ENCODE measurements at regions not wholly inside any gene's neighbourhood (a gene's known extent, or its start where the extent isn't known, plus 50 kb on each side); places are given as distances from the start of the nearest gene placed in this dataset.
"Not testable (repeated sequence)": the region's sequence is repeated elsewhere in the genome, so short reads cannot be mapped to it uniquely, and the experiment has no call there.

- ATAC-seq (no peak), DNase-seq (no peak)
- H3K4me1 Mint-ChIP-seq, result no peaks in the 10 kb centered on the region
- no peaks in the 10 kb centered on the region for H3K9me3 ChIP-seq (ENCODE audit: control insufficient read depth, low read length, poor library complexity, severe bottlenecking)
- no peak overlapping the region for H3K4me3 Mint-ChIP-seq
- H3K36me3 Mint-ChIP-seq (ENCODE audit: low read depth), result no peaks in the 10 kb centered on the region
- no peak overlapping the region for H3K27ac Mint-ChIP-seq
- no peaks in the 10 kb centered on the region for H3K27me3 Mint-ChIP-seq
Measured at GRCh38 chr5:28398185-28398584, 1359.8 kb upstream of the CDH9 start.

GRCh38 chr5:28397502-28397941 is 1359.1 kb upstream of the CDH9 start:
- H3K9me3 ChIP-seq (ENCODE audit: control insufficient read depth, low read length, poor library complexity, severe bottlenecking), result no peaks in the 10 kb centered on the region
- Mint-ChIP-seq H3K36me3 (ENCODE audit: low read depth) (no peaks in the 10 kb centered on the region), H3K4me3 (no peak overlapping the region), H3K4me1 (no peaks in the 10 kb centered on the region), H3K27me3 (no peaks in the 10 kb centered on the region), H3K27ac (no peak overlapping the region)
- DNase-seq (no peak), ATAC-seq (no peak)

GRCh38 chr5:28391277-28391676 is 1352.9 kb upstream of the CDH9 start:
- H3K9me3 ChIP-seq (ENCODE audit: control insufficient read depth, low read length, poor library complexity, severe bottlenecking), result no peaks in the 10 kb centered on the region
- Mint-ChIP-seq H3K27me3 (no peaks in the 10 kb centered on the region), H3K4me1 (no peaks in the 10 kb centered on the region), H3K27ac (no peak overlapping the region), H3K36me3 (ENCODE audit: low read depth) (no peaks in the 10 kb centered on the region), H3K4me3 (no peak overlapping the region)
- ATAC-seq, result no peak
- DNase-seq, result no peak

GRCh38 chr5:28390341-28390740 is 1352.0 kb upstream of the CDH9 start:
- H3K4me3 Mint-ChIP-seq, result no peak overlapping the region
- no peaks in the 10 kb centered on the region for H3K36me3 Mint-ChIP-seq (ENCODE audit: low read depth)
- ATAC-seq, result no peak

GRCh38 chr5:28389727-28390126 is 1351.3 kb upstream of the CDH9 start:
- H3K4me1 Mint-ChIP-seq; DNase-seq; ATAC-seq; H3K36me3 Mint-ChIP-seq (ENCODE audit: low read depth); H3K27ac Mint-ChIP-seq; H3K9me3 ChIP-seq (ENCODE audit: control insufficient read depth, low read length, poor library complexity, severe bottlenecking); H3K27me3 Mint-ChIP-seq; H3K4me3 Mint-ChIP-seq: not testable (repeated sequence)

More at GRCh38 chr5:28390341-28390740, 1352.0 kb upstream of the CDH9 start:
- H3K9me3 ChIP-seq (ENCODE audit: control insufficient read depth, low read length, poor library complexity, severe bottlenecking), result no peaks in the 10 kb centered on the region
- no peak for DNase-seq
- Mint-ChIP-seq H3K4me1 (no peaks in the 10 kb centered on the region), H3K27me3 (no peaks in the 10 kb centered on the region), H3K27ac (no peak overlapping the region)

GRCh38 chr5:28388428-28388827 is 1350.0 kb upstream of the CDH9 start:
- Mint-ChIP-seq H3K27ac (no peak overlapping the region), H3K27me3 (no peaks in the 10 kb centered on the region), H3K4me3 (no peak overlapping the region), H3K4me1 (no peaks in the 10 kb centered on the region), H3K36me3 (ENCODE audit: low read depth) (no peaks in the 10 kb centered on the region)
- ATAC-seq, result no peak
- DNase-seq, result no peak
- H3K9me3 ChIP-seq (ENCODE audit: control insufficient read depth, low read length, poor library complexity, severe bottlenecking), result no peaks in the 10 kb centered on the region

GRCh38 chr5:28386712-28387111 is 1348.3 kb upstream of the CDH9 start:
- Mint-ChIP-seq H3K27me3 (no peaks in the 10 kb centered on the region), H3K4me3 (no peak overlapping the region), H3K4me1 (no peaks in the 10 kb centered on the region), H3K36me3 (ENCODE audit: low read depth) (no peaks in the 10 kb centered on the region), H3K27ac (no peak overlapping the region)
- ATAC-seq, result no peak
- DNase-seq, result no peak
- H3K9me3 ChIP-seq (ENCODE audit: control insufficient read depth, low read length, poor library complexity, severe bottlenecking), result no peaks in the 10 kb centered on the region

- DNase-seq (no peak), ATAC-seq (no peak)
- H3K4me1 Mint-ChIP-seq, result no peaks in the 10 kb centered on the region
- H3K4me3 Mint-ChIP-seq, result no peak overlapping the region
- H3K9me3 ChIP-seq (ENCODE audit: control insufficient read depth, low read length, poor library complexity, severe bottlenecking), result no peaks in the 10 kb centered on the region
- H3K27ac Mint-ChIP-seq, result no peak overlapping the region
- H3K27me3 Mint-ChIP-seq, result no peaks in the 10 kb centered on the region
- H3K36me3 Mint-ChIP-seq (ENCODE audit: low read depth), result no peaks in the 10 kb centered on the region
Measured at GRCh38 chr5:28380167-28380566, 1341.8 kb upstream of the CDH9 start.

GRCh38 chr5:28374492-28374967 is 1336.1 kb upstream of the CDH9 start:
- H3K27ac Mint-ChIP-seq, result no peak overlapping the region
- H3K4me3 Mint-ChIP-seq, result no peak overlapping the region
- H3K36me3 Mint-ChIP-seq (ENCODE audit: low read depth), result no peaks in the 10 kb centered on the region
- H3K27me3 Mint-ChIP-seq, result no peaks in the 10 kb centered on the region
- ATAC-seq (no peak), DNase-seq (no peak)
- no peaks in the 10 kb centered on the region for H3K4me1 Mint-ChIP-seq
- H3K9me3 ChIP-seq (ENCODE audit: control insufficient read depth, low read length, poor library complexity, severe bottlenecking), result no peaks in the 10 kb centered on the region

- H3K36me3 Mint-ChIP-seq (ENCODE audit: low read depth), result no peaks in the 10 kb centered on the region
- DNase-seq, result no peak
- H3K27ac Mint-ChIP-seq, result no peak overlapping the region
- no peak for ATAC-seq
- no peak overlapping the region for H3K4me3 Mint-ChIP-seq
- H3K9me3 ChIP-seq (ENCODE audit: control insufficient read depth, low read length, poor library complexity, severe bottlenecking), result no peaks in the 10 kb centered on the region
- H3K4me1 Mint-ChIP-seq, result no peaks in the 10 kb centered on the region
- no peaks in the 10 kb centered on the region for H3K27me3 Mint-ChIP-seq
Measured at GRCh38 chr5:28370896-28371295, 1332.5 kb upstream of the CDH9 start.

GRCh38 chr5:28369418-28369817 is 1331.0 kb upstream of the CDH9 start:
- no peak overlapping the region for H3K27ac Mint-ChIP-seq
- H3K27me3 Mint-ChIP-seq, result no peaks in the 10 kb centered on the region
- H3K4me1 Mint-ChIP-seq, result no peaks in the 10 kb centered on the region
- no peaks in the 10 kb centered on the region for H3K36me3 Mint-ChIP-seq (ENCODE audit: low read depth)
- DNase-seq, result no peak
- no peaks in the 10 kb centered on the region for H3K9me3 ChIP-seq (ENCODE audit: control insufficient read depth, low read length, poor library complexity, severe bottlenecking)
- no peak overlapping the region for H3K4me3 Mint-ChIP-seq
- ATAC-seq, result no peak

GRCh38 chr5:28355831-28356230 is 1317.4 kb upstream of the CDH9 start:
- ATAC-seq (no peak), DNase-seq (no peak)
- Mint-ChIP-seq H3K27me3 (no peaks in the 10 kb centered on the region), H3K4me1 (no peaks in the 10 kb centered on the region), H3K27ac (no peak overlapping the region), H3K4me3 (no peak overlapping the region), H3K36me3 (ENCODE audit: low read depth) (no peaks in the 10 kb centered on the region)
- H3K9me3 ChIP-seq (ENCODE audit: control insufficient read depth, low read length, poor library complexity, severe bottlenecking), result no peaks in the 10 kb centered on the region

GRCh38 chr5:28346696-28347095 is 1308.3 kb upstream of the CDH9 start:
- no peak overlapping the region for H3K4me3 Mint-ChIP-seq

GRCh38 chr5:28344836-28345433 is 1306.5 kb upstream of the CDH9 start:
- no peaks in the 10 kb centered on the region for H3K9me3 ChIP-seq (ENCODE audit: control insufficient read depth, low read length, poor library complexity, severe bottlenecking)
- no peaks in the 10 kb centered on the region for H3K36me3 Mint-ChIP-seq (ENCODE audit: low read depth)
- ATAC-seq (no peak), DNase-seq (no peak)
- H3K4me3 Mint-ChIP-seq, result no peak overlapping the region
- H3K27ac Mint-ChIP-seq, result no peak overlapping the region
- no peaks in the 10 kb centered on the region for H3K4me1 Mint-ChIP-seq
- H3K27me3 Mint-ChIP-seq, result no peaks in the 10 kb centered on the region

More at GRCh38 chr5:28346696-28347095, 1308.3 kb upstream of the CDH9 start:
- Mint-ChIP-seq H3K27me3 (no peaks in the 10 kb centered on the region), H3K27ac (no peak overlapping the region), H3K4me1 (no peaks in the 10 kb centered on the region), H3K36me3 (ENCODE audit: low read depth) (no peaks in the 10 kb centered on the region)
- ATAC-seq (no peak), DNase-seq (no peak)
- no peaks in the 10 kb centered on the region for H3K9me3 ChIP-seq (ENCODE audit: control insufficient read depth, low read length, poor library complexity, severe bottlenecking)
